ENCODE measurements at regions not wholly inside any gene's neighbourhood (a gene's known extent, or its start where the extent isn't known, plus 50 kb on each side); places are given as distances from the start of the nearest gene placed in this dataset.

DNA sequence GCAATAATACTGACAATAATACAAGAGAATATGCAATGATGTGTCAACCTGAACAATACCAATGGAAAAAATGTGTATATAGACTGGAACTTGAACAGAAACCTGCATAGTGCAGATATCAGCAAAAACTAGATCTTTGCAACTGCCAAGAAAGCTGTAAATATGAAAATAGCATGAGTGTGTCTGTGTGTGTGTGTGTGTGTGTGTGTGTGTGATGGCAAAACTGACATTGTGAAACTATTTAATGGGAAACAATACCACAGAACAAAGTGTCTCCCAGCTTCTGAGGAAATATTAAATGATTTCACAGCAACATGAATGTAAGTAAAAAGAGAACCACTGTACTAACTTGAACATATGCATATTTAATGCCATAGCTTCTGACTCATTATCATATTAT lies 558.2 kb upstream of the LINC00305 start:
- FAIRE-seq (no peak), DNase-seq (no peak)
- Histone ChIP-seq H3K9ac (ENCODE audit: low read length in 3 of 3) (no peak overlapping the region), H3K9me3 (ENCODE audit: control insufficient read depth in 2 of 3, insufficient read depth in 1 of 3, low read length in 3 of 3) (no peaks in the 10 kb centered on the region), H3K4me1 (ENCODE audit: control insufficient read depth in 2 of 3, insufficient read depth in 2 of 3, low read depth in 1 of 3, low read length in 3 of 3) (no peaks in the 10 kb centered on the region), H3K27ac (ENCODE audit: low read depth in 2 of 2, low read length in 2 of 2) (no peak overlapping the region), H3K27me3 (ENCODE audit: control insufficient read depth, insufficient read depth, low read length) (no peaks in the 10 kb centered on the region), H3K4me3 (ENCODE audit: low read length in 3 of 3) (no peak overlapping the region), H3K36me3 (ENCODE audit: control insufficient read depth in 2 of 3, insufficient read depth in 3 of 3, low read length in 3 of 3) (no peaks in the 10 kb centered on the region)
- intact Hi-C loops (cut with DNase I), result no loop called here
- TF ChIP-seq, protein P1, sequence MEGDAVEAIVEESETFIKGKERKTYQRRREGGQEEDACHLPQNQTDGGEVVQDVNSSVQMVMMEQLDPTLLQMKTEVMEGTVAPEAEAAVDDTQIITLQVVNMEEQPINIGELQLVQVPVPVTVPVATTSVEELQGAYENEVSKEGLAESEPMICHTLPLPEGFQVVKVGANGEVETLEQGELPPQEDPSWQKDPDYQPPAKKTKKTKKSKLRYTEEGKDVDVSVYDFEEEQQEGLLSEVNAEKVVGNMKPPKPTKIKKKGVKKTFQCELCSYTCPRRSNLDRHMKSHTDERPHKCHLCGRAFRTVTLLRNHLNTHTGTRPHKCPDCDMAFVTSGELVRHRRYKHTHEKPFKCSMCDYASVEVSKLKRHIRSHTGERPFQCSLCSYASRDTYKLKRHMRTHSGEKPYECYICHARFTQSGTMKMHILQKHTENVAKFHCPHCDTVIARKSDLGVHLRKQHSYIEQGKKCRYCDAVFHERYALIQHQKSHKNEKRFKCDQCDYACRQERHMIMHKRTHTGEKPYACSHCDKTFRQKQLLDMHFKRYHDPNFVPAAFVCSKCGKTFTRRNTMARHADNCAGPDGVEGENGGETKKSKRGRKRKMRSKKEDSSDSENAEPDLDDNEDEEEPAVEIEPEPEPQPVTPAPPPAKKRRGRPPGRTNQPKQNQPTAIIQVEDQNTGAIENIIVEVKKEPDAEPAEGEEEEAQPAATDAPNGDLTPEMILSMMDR (IDR thresholded peaks at IDR 0.05; ENCODE audit: borderline replicate concordance, extremely low read depth, insufficient read depth), result no peak

GRCh38 chr18:64699081-64699480 lies 550.2 kb upstream of the LINC00305 start:
- H3K36me3 ChIP-seq (ENCODE audit: control insufficient read depth in 2 of 3, insufficient read depth in 3 of 3, low read length in 3 of 3), result no peaks in the 10 kb centered on the region
- H3K27me3 ChIP-seq (ENCODE audit: control insufficient read depth, insufficient read depth, low read length), result no peaks in the 10 kb centered on the region
- no peak for DNase-seq
- TF ChIP-seq, protein P1 (IDR thresholded peaks at IDR 0.05; ENCODE audit: borderline replicate concordance, extremely low read depth, insufficient read depth), result no peak
- no peak overlapping the region for H3K4me3 ChIP-seq (ENCODE audit: low read length in 3 of 3)
- no peak for FAIRE-seq
- no peak overlapping the region for H3K27ac ChIP-seq (ENCODE audit: low read depth in 2 of 2, low read length in 2 of 2)
- H3K9me3 ChIP-seq (ENCODE audit: control insufficient read depth in 2 of 3, insufficient read depth in 1 of 3, low read length in 3 of 3), result no peaks in the 10 kb centered on the region
- H3K4me1 ChIP-seq (ENCODE audit: control insufficient read depth in 2 of 3, insufficient read depth in 2 of 3, low read depth in 1 of 3, low read length in 3 of 3), result no peaks in the 10 kb centered on the region
- no peak overlapping the region for H3K9ac ChIP-seq (ENCODE audit: low read length in 3 of 3)
- intact Hi-C loops (cut with DNase I), result no loop called here

DNA sequence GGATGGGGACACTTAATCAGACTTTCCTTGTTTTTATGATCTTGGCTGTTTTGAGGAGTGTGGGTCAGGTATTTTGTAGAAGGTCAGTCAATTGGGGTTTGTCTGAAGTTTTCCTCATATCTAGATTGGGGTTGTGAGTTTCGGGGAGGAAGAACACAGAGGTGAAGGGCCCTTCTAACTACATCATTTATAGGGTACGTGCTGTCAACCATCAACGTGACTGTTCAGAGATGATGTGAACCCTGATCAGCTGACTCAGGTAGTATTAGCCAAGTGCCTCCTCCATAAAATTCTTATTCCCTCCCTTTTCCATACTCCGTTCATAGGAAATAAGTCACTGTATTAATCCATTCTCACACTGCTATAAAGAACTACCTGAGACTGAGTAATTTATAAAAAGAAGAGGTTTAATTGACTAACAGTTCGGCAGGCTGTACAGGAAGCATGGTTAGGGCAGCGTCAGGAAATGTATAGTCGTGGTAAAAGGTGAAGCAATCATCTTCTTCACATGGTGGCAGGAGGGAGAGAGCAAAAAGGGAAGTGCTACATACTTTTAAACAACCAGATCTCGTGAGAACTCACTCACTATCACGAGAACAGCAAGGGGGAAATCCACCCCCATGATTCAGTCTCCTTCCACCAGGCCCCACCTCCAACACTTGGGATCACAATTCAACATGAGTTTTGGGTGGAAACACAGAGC lies 547.1 kb upstream of the LINC00305 start:
- no peaks in the 10 kb centered on the region for H3K27me3 ChIP-seq (ENCODE audit: control insufficient read depth, insufficient read depth, low read length)
- H3K27ac ChIP-seq (ENCODE audit: low read depth in 2 of 2, low read length in 2 of 2), result no peak overlapping the region
- H3K4me1 ChIP-seq (ENCODE audit: control insufficient read depth in 2 of 3, insufficient read depth in 2 of 3, low read depth in 1 of 3, low read length in 3 of 3), result no peaks in the 10 kb centered on the region
- TF ChIP-seq, protein P1 (IDR thresholded peaks at IDR 0.05; ENCODE audit: borderline replicate concordance, extremely low read depth, insufficient read depth), result no peak
- FAIRE-seq (no peak), DNase-seq (no peak)
- H3K9ac ChIP-seq (ENCODE audit: low read length in 3 of 3), result no peak overlapping the region
- H3K36me3 ChIP-seq (ENCODE audit: control insufficient read depth in 2 of 3, insufficient read depth in 3 of 3, low read length in 3 of 3), result no peaks in the 10 kb centered on the region
- intact Hi-C loops (cut with DNase I), result no loop called here
- H3K9me3 ChIP-seq (ENCODE audit: control insufficient read depth in 2 of 3, insufficient read depth in 1 of 3, low read length in 3 of 3), result no peaks in the 10 kb centered on the region
- no peak overlapping the region for H3K4me3 ChIP-seq (ENCODE audit: low read length in 3 of 3)

- Histone ChIP-seq H3K9me3 (ENCODE audit: control insufficient read depth in 2 of 3, insufficient read depth in 1 of 3, low read length in 3 of 3) (no peaks in the 10 kb centered on the region), H3K27me3 (ENCODE audit: control insufficient read depth, insufficient read depth, low read length) (no peaks in the 10 kb centered on the region), H3K9ac (ENCODE audit: low read length in 3 of 3) (no peak overlapping the region), H3K27ac (ENCODE audit: low read depth in 2 of 2, low read length in 2 of 2) (no peak overlapping the region), H3K36me3 (ENCODE audit: control insufficient read depth in 2 of 3, insufficient read depth in 3 of 3, low read length in 3 of 3) (no peaks in the 10 kb centered on the region), H3K4me1 (ENCODE audit: control insufficient read depth in 2 of 3, insufficient read depth in 2 of 3, low read depth in 1 of 3, low read length in 3 of 3) (no peaks in the 10 kb centered on the region), H3K4me3 (ENCODE audit: low read length in 3 of 3) (no peak overlapping the region)
- no peak for FAIRE-seq
- TF ChIP-seq, protein P1 (IDR thresholded peaks at IDR 0.05; ENCODE audit: borderline replicate concordance, extremely low read depth, insufficient read depth), result no peak
- DNase-seq, result no peak
- intact Hi-C loops (cut with DNase I), result no loop called here
Measured at GRCh38 chr18:64693766-64694165, 544.9 kb upstream of the LINC00305 start.

Data from kidney (tissue), 13 donors.